ENCODE measurements at regions not wholly inside any gene's neighbourhood (a gene's known extent, or its start where the extent isn't known, plus 50 kb on each side); places are given as distances from the start of the nearest gene placed in this dataset.
"Not testable (repeated sequence)": the region's sequence is repeated elsewhere in the genome, so short reads cannot be mapped to it uniquely, and the experiment has no call there.

DNA sequence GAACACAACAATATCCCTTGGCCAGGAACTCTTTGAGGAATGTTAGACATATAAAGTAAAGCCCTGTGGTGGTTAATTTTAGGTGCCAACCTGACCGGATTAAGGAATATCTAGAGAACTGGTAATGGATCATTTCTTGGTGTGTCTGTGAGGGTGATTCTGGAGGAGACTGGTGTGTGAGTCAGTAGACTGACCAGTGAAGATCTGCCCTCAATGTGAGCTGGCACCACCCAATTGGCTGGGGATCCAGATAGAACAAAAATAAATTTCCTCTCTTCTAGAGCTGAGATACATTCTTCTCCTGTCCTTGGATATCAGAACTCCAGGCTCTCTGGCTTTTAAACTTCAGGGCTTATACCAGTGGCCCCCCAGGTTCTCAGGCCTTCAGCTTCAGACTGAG lies 56.2 kb upstream of the TNPO1 start:
- DNase-seq (ENCODE audit: low spot score): no peak

DNA sequence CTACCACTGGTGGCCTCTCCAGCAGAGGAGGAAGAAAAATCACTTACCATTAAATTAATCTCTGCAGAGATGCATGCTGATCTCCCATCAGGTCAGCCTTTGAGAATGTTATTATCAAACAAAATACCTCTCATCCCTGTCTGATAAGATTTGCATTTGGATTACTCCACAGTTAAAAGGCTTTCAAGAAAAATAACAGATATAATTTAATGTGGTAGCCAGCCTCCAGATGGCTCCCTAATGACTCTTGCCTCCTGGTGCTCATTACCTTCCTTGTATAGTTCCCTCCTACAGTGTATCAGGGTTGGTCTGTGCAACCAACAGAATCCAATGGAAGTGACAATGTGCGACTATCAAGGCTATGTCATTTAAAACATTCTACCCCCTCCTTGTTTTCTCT lies 63.6 kb upstream of the TNPO1 start:
- no peak for DNase-seq (ENCODE audit: low spot score)

DNA sequence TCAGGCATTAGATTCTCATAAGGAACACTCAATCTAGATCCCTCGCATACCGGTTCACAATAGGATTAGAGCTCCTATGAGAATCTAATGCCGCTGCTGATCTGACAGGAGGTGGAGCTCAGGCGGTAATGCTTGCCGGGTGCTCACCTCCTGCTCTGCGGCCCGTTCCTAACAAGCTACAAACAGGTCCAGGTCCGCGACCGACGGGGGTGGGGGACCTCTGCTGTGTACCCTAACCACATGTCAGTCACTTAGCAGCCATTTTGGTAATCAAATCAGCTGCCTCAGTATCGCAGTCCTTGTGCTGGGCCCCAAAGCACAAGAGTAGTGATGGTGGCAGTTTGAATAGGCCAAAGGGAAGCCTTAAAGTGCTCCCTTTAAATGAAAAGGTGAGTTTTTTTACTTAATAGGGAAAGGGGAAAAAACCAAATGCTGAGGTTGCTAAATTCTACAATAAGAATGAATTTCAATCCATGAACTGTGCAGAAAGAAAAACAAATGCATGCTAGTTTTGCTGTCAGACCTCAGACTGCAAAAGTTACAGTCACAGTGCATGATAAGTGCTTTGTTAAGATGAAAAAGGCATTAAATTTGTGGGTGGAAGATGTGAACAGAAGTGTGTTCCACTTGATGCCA lies 67.0 kb upstream of the TNPO1 start:
- DNase-seq (ENCODE audit: low spot score): no peak

DNA sequence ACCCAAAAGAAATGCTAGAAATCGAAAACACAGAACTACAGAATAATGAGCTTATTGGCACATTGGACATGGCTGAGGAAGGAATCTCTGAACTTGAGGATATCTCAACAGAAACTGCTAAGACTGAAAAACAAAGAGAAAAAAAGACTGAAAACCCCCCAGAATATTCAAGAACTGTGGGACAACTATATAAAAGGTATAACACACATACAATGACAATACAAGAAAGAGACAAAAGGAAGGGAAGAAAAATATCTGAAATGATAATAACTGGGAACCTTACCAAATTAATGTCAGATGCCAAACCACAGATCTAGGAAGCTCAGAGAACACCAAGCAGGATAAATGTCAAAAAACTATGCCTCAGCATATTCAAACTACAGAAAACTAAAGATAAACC lies 68.6 kb upstream of the TNPO1 start:
- no peak for DNase-seq (ENCODE audit: low spot score)

DNA sequence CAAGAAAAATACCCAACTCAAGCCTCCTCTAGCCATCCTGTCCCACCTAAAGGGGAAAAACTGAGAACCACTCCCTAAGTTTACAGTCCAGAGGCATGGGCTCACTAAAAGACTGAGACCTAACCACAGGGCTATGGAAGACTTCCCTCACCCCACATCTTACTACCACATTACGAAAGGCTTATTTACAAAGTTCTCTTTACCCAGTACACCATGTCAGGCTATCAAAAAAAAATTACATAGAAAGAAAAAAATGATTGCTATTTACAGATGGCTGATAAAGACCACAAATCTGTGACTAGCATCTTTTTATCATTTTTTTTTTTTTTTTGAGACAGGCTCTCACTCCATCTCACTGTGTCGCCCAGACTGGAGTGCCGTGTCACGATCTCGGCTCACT lies 69.7 kb upstream of the TNPO1 start:
- DNase-seq (ENCODE audit: low spot score): no peak

DNA sequence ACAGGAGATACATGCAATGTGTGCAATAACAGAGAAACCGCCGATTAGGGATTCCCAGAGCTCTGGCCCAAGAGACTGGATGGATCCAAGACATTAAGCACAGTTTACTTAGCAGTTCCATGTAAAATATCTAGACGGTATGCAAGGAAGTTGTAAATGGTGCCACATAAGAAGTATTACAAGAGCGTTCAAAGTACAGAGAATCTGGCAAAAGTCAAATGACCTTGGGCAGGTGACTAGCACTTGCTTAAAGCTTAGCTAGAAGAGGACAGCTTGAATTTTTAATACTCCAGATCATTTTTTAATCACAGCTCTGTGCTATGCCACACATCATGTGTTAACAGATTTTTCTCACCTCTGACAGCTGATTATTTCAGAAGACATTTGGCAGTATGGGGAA lies 72.3 kb upstream of the TNPO1 start:
- DNase-seq (ENCODE audit: low spot score): no peak

DNA sequence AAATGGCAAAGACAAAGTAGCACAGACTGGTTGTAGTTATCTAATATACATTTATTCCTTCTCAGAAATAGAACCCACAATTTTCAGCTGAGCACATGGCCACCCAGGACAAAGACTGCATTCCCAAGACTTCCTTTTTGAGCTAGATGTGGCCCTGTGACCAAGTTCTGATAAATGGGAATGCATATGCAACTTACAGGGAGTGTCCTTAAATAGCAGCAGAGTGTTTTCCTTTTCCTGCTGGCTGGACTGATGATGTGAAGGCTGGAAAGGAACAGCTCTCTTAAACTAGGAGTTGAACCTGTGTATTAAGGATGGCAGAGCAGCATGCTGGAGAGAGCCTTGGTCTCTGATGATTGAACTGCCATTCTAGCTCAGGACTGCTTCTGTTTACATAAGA lies 74.7 kb upstream of the TNPO1 start:
- DNase-seq (ENCODE audit: low spot score): no peak

DNA sequence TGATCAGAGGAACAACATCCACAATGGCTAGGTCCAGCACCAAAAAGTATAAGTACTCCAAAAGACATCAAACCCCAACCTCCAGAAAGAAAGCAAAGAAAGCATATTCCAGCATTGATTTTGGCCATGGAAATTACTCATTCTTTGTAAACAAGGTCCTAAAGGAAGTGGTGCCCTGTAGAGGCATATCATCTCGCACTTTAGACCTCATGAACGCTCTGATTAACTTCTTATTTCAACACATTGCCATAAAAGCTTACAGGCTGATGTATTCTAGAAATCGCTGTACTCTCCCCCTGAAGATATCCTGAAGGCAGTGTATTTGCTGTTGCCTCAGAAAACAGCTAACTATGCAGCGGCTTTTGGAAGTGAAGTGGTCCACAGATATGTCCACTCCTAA lies 82.7 kb upstream of the TNPO1 start:
- DNase-seq (ENCODE audit: low spot score): no peak

DNA sequence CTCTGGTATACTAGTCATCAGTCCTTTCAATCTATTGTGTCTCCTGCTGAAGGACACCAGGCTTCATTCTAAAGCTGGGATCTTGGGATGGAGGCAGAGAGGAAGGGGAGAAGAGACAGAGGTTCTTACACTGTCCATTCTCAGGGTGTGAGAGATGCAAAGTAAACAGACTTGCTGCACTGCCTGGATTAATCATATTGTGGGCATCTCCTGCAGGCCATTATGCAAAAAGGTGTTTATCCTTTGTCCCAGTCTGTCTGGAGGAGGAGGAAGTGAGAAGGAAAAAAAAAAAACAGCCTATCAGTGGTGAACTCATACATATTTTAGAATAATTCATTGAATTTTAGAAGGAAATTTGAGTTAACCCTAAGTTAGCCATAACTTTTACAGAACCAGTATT lies 92.9 kb upstream of the TNPO1 start:
- DNase-seq (ENCODE audit: low spot score): no peak

DNA sequence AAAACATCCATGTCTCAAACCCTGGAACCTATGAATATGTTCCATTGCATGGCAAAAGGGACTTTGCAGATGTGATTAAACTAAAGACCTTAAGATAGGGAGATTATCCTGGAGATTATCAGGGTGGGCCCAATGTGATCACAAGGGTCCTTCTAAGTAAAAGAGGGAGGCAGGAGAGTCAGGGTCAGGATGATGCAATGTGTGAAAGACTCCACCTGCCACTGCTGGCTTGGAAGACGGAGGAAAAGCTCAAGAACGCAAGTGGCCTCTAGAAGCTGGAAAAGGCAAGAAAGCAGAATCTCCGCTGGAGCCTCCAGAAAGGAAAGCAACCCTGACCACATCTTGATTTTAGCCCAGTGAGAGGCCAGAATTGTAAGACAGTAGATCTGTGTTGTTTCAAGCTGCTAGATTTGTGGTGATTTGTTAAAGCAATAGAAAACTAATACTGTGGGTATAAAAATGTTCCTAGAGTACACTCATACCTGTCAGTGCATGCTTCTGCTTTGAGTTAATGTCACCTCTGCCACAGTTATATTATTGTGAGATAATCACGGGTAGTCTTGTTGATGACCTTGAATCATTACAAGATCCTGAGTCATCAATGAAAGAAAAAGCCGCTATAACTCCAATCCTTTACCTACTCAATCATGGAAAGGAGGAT lies 93.5 kb upstream of the TNPO1 start:
- no peak for DNase-seq (ENCODE audit: low spot score)

DNA sequence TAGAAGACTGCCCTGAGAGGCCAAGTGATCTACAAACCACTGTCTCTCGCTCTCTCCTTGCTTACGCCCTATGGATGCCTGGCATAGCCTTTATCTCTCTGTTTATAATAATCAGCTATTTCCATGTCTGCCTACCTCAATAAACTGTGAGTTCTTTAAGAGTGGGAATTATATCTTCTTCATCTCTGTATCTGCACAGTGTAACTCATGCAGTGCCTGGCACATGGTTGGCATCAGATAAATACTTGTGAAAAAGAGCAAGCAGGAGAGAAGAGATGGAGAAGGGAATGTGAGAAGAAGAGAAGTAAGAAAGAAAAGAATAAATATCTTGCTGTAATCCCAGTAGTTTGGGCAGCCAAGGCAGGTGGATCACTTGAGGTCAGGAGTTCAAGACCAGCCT lies 94.6 kb upstream of the TNPO1 start:
- no peak for DNase-seq (ENCODE audit: low spot score)

DNA sequence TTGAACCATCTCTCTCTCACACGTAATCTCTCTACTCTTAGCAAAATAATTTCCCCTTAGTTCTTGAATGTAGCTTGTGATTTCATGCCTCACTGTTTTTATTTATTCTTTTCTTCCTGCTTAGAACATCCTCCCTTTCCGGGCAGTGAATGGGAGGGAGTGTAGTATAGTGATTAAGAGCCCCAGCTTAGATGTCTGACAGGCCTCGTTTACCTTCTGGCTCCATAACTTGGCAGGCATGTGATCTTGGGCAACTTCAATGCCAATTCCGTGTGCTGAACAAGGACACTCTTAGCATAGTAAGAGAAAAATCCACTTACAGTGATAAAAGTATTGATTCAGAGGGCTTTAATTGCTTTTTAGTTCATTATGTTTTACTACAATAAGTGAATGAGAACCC lies 96.3 kb upstream of the TNPO1 start:
- no peak for DNase-seq (ENCODE audit: low spot score)

DNA sequence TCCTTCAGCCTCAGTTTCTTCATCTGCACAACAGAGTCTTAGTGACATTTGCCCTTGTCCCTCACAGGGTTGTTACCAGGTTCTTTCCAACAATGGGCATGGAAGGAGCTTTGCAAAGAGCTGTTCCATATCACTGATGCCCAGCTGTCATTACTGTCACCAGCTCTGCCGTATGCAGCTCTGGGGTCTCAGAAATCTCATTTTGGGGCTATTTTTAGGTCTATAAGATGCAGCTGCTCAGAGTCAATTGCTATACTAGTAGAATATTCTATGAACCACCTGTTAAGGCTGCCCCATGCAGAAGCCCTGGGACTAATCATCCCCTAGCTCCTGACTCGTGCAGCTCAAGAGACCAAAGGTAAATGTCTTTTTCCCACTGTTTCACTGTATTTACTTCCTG lies 105.1 kb upstream of the TNPO1 start:
- no peak for DNase-seq (ENCODE audit: low spot score)

DNA sequence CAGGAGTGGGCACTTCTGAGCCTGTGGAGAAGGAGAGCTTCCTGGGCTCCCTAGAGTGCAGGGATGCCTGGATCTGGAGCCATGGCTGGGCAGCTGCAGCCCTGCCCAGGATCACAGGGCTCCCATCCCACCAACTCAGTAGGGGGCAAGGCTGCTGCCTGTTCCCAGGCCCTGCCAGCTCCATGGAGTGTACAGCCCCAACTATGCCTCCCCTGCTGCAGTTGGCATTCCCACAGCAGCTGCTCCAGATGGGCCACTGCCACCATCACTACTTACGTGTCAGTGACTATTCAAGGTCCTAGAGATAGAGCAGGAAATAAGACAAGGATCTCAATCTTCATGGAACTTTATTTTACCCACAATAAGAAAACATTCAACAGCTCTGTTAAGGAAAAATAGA lies 107.1 kb upstream of the TNPO1 start:
- DNase-seq (ENCODE audit: low spot score): no peak

DNA sequence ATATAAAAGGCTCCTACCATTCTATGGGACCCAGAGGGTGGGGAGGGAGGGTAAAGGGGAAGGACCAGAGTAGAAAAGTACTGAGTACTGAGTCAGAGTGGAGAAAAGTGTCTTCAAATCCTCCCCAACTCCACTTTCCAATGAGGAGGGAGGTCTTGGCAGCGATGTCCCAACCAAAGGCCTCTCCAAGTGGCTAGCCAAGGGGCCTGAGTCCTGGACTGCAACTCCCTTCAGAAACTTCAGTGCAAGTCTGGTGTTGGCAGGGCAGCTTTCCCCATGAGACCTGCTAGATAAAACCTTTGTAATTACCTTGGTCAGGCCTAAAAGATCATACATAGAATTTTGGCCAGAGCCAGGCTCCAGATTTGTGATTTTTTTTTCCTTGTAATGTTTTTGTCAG lies 111.3 kb upstream of the TNPO1 start:
- DNase-seq (ENCODE audit: low spot score): no peak

DNA sequence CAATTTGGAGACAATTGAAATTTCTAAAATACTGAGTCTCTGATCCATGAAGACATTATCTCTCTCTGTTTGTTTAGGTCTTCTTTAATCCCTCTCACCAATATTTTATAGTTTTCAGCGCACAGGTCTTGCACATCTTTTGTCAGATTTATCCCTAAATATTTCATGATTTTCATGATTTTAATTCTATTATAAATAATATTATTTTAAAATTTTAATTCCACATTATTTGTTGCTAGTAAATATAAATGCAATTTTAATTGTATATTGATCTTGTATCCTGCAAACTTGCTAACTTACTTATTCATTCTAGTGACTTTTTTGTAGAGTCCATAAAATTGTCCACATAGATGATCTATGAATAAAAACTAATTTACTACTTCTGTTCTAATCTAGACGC lies 112.6 kb upstream of the TNPO1 start:
- no peak for DNase-seq (ENCODE audit: low spot score)

DNA sequence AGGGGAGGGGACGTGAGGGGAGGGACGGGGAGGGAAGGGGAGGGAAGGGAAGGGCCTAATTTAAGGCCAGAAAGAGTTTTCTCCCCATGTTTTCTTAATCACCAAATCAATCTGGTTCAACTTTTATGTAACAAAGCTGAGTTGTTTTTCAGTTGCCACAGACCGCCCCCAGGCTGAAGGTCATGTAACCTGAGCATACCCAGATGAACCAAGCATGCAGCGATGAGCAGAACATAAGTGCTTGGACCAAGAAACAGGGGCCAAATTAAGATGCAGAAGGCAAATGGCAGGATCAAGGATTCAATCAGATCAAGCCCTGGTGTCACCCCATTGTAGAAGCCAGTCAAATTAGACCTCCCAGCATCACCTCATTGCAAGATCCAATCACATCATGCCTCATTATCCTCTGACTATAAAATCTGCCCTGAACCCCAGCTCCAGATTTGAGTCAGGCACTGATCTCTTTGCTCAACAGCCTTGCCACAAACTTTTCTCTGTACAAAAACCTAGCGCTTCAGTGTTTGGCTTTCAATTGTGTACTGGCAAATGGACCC lies 113.5 kb upstream of the TNPO1 start:
- DNase-seq (ENCODE audit: low spot score): no peak

DNA sequence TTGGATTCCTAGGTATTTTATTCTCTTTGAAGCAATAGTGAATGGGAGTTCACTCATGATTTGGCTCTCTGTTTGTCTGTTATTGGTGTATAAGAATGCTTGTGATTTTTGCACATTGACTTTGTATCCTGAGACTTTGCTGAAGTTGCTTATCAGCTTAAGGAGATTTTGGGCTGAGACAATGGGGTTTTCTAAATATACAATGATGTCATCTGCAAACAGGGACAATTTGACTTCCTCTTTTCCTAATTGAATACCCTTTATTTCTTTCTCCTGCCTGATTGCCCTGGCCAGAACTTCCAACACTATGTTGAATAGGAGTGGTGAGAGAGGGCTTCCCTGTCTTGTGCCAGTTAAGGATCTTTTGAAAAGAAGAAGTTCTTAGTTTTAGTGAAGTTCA lies 114.4 kb upstream of the TNPO1 start:
- DNase-seq (ENCODE audit: low spot score): not testable (repeated sequence)

DNA sequence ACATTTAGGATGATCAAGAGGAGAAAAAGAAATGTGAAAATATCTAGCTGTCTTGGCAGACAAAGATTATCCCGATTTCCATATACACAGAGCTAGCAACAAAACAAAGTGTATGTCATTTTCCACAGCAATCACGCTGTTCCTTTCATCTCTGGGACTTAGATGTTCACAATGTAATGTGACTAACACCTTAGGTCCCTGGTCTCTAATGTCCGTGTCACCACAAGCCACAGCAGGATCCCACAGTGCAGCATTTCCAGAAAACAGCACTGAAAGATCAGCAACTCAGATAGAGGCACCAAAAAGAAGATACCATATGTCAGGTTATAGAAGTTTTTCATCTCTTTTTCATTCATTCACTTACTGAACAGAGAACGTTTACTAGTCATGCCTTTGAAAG lies 118.0 kb upstream of the TNPO1 start:
- DNase-seq (ENCODE audit: low spot score): no peak

DNA sequence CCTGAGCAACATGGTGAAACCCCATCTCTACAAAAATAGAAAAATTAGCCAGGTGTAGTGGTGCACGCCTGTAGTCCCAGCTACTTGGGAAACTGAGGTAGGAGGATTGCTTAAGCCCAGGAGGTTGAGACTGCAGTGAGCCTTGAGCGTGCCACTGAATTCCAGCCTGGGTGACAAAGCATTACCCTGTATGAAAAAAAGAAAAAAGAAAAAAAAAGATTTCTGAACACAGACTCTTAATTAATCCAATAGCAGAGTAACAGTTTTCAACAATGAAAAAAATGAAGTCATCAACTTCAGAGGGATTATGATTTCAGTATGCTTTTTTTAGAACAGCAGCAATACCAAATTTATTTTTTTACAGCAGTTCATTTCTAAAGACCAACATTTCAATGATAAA lies 118.8 kb upstream of the TNPO1 start:
- DNase-seq (ENCODE audit: low spot score): no peak

DNA sequence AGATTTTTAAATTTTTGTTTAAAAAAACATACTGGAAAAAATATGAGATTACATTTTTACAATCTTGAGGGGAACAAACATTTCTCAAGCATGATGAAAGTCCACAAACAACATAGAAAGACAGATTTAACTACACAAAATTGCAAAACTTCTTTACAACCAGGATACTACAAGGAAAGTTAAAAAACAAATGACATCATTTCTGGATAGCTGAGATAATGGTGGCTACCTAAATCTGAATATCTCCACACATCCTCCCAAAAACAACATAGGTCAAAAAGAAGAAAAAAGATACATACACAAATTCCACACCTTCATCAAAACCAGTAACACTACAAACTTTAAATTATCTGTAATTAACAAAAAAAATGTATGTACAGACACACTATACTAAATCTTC lies 120.8 kb upstream of the TNPO1 start:
- DNase-seq (ENCODE audit: low spot score): no peak

DNA sequence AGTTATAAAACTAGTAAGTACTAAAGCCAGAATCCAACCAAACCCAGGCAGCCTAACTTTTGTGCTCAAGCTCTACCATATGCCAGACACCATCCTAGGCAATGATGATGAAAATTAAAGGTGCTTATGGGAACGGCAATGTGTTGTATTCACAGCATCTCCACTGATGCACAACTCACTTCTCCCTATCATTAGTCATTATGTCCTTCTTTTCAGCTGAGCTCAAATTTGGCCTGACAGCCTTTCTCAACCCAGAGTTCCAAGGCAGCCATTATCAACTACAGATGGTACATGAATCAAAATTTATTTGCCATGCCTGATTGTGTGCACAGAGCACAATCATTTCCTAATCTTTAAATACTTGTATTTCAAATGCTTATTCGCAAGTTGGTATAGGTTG lies 121.6 kb upstream of the TNPO1 start:
- no peak for DNase-seq (ENCODE audit: low spot score)

DNA sequence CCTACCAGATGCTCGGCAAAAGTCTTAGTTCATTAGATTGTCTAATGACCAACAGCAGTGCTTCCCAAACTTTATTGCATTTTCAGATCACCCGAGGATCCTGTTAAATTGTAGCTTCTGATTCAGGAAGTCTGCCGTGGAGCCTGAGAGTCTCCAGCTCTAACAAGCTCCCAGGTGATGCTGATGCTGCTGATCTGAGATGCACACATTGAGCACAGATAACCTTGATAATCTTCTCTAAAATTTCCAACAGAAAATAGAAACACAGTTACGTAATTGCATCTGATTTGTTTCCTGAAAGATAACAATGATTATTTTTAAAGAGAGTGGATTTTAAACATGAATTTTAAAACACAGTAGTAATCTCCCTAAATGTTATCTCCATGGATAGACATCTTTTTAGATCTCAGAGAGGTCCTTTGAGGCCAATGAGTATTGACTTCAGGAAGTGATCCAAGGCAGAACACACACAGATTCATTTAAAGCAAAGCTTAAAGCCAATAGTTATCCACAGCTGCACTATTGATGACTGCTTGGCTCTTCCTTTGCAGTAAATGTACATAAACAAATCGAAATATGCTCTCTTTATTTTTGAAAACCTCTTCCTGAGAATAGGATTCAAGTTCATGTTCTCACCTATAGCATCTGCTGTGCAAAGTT lies 122.8 kb upstream of the TNPO1 start:
- DNase-seq (ENCODE audit: low spot score): no peak

All from LoVo (cell line).